OCI-LY3 (cell line): ENCODE measurements at regions not wholly inside any gene's neighbourhood (a gene's known extent, or its start where the extent isn't known, plus 50 kb on each side); places are given as distances from the start of the nearest gene placed in this dataset.

Experiments used
- H2AFZ ChIP-seq: fragments of 200-600, 300-600 bp; shearing (Covaris generic); 2 replicates; pipeline ENCODE4 v1.6.0; 2014; ENCODE audit warnings: antibody characterized with exemption, low read depth, low read length
- H3K27ac ChIP-seq: fragments of 200-600, 300-600 bp; sonication (generic); 2 replicates; pipeline ENCODE4 v1.5.1; 2014; ENCODE audit warnings: mild to moderate bottlenecking, low read length, moderate library complexity, mixed read lengths
- H3K27me3 ChIP-seq: fragments of 200-600, 300-600 bp; sonication (generic); 2 replicates; pipeline ENCODE4 v1.6.1; 2014; ENCODE audit warnings: low read depth, low read length, mixed read lengths
- H3K36me3 ChIP-seq: fragments of 200-600, 300-600 bp; sonication (generic); replicated peaks from 2 replicates; pipeline ENCODE3; 2014; ENCODE audit warnings: low read depth, low read length, mixed read lengths
- H3K4me1 ChIP-seq: fragments of 300-600, 200-600 bp; sonication (generic); 2 replicates; pipeline ENCODE4 v1.6.1; 2014; ENCODE audit warnings: low read length, mixed read lengths
- H3K4me2 ChIP-seq: fragments of 200-600, 300-600 bp; sonication (generic); 2 replicates; pipeline ENCODE4 v1.6.1; 2014; ENCODE audit warnings: low read length, mixed read lengths
- H3K4me3 ChIP-seq: fragments of 300-600, 200-600 bp; sonication (generic); 2 replicates; pipeline ENCODE4 v1.5.1; 2014; ENCODE audit warnings: antibody characterized with exemption, mild to moderate bottlenecking, low read length, moderate library complexity
- H3K79me2 ChIP-seq: fragments of 300-600, 200-600 bp; shearing (Covaris generic); 2 replicates; pipeline ENCODE4 v1.6.1; 2014; ENCODE audit warnings: mild to moderate bottlenecking, low read length, mixed read lengths
- H3K9ac ChIP-seq: fragments of 300-600, 200-600 bp; shearing (Covaris generic); 2 replicates; pipeline ENCODE4 v1.6.0; 2014; ENCODE audit warnings: mild to moderate bottlenecking, low read length, moderate library complexity
- H3K9me3 ChIP-seq: fragments of 200-600, 300-600 bp; shearing (Covaris generic); 2 replicates; pipeline ENCODE4 v1.6.1; 2014; ENCODE audit warnings: low read length, mixed read lengths; ENCODE audit not compliant: insufficient read depth
- H4K20me1 ChIP-seq: fragments of 200-600, 300-600 bp; sonication (generic); 2 replicates; pipeline ENCODE4 v1.6.1; 2016; ENCODE audit warnings: low read length, mixed read lengths; ENCODE audit not compliant: insufficient read depth
- EZH2phosphoT487 ChIP-seq: fragments of 200-600 bp; shearing (Covaris generic); IDR thresholded peaks from 2 replicates; pipeline ENCODE4 v1.6.1; 2018; ENCODE audit warnings: antibody characterized with exemption, mixed run types, low read depth
- TF ChIP-seq, protein P1 (sequence below): fragments of 200-600, 300-600 bp; sonication (generic); IDR thresholded peaks from 2 replicates; pipeline ENCODE4 v1.5.1; 2014; ENCODE audit warnings: antibody characterized with exemption, low read length, low read depth

DNA sequence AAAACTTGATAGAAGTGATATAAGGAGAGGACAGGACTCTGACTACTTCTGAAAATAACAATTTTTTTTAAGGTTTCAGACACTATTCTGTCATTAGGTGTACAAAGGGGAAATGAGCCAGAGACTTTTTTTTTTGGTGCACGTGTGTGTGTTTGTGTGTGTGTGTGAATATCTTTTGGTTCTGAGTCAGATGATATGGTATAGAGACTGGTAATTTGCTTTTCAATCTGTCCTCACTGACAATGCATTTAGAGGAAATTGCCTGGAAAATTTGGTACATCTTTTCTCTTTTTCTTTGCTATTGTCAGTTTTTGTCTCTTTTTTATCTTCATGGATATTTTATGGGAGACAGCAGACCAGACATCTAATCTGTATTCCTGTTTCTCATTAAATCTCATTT is 59.3 kb downstream of the DDIT4L start:
- no peak overlapping the region for H3K27ac ChIP-seq

GRCh38 chr4:100130491-100130890 is 59.8 kb downstream of the DDIT4L start:
- no peak overlapping the region for H3K27ac ChIP-seq
- no peak for TF ChIP-seq EZH2phosphoT487
- TF ChIP-seq, protein P1, sequence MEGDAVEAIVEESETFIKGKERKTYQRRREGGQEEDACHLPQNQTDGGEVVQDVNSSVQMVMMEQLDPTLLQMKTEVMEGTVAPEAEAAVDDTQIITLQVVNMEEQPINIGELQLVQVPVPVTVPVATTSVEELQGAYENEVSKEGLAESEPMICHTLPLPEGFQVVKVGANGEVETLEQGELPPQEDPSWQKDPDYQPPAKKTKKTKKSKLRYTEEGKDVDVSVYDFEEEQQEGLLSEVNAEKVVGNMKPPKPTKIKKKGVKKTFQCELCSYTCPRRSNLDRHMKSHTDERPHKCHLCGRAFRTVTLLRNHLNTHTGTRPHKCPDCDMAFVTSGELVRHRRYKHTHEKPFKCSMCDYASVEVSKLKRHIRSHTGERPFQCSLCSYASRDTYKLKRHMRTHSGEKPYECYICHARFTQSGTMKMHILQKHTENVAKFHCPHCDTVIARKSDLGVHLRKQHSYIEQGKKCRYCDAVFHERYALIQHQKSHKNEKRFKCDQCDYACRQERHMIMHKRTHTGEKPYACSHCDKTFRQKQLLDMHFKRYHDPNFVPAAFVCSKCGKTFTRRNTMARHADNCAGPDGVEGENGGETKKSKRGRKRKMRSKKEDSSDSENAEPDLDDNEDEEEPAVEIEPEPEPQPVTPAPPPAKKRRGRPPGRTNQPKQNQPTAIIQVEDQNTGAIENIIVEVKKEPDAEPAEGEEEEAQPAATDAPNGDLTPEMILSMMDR: no peak
- H3K4me3 ChIP-seq: no peak overlapping the region
- no peaks in the 10 kb centered on the region for H3K4me1 ChIP-seq
- H3K27me3 ChIP-seq: no peaks in the 10 kb centered on the region
- H3K4me2 ChIP-seq: no peak overlapping the region
- H4K20me1 ChIP-seq: no peaks in the 10 kb centered on the region
- no peaks in the 10 kb centered on the region for H3K79me2 ChIP-seq
- no peak overlapping the region for H3K9ac ChIP-seq
- peaks cover 2% of the 10 kb centered on the region; the same call in 1 of the 2 replicates for H3K9me3 ChIP-seq
- no peak overlapping the region for H2AFZ ChIP-seq
- H3K36me3 ChIP-seq: no peaks in the 10 kb centered on the region

More for the DNA sequence above, 59.3 kb downstream of the DDIT4L start:
- H3K9me3 ChIP-seq: no peaks in the 10 kb centered on the region
- H3K4me3 ChIP-seq: no peak overlapping the region
- H3K36me3 ChIP-seq: no peaks in the 10 kb centered on the region
- no peaks in the 10 kb centered on the region for H3K4me1 ChIP-seq
- H3K79me2 ChIP-seq: no peaks in the 10 kb centered on the region
- H2AFZ ChIP-seq: no peak overlapping the region
- H3K27me3 ChIP-seq: no peaks in the 10 kb centered on the region
- no peak for TF ChIP-seq EZH2phosphoT487
- TF ChIP-seq, protein P1: no peak
- no peaks in the 10 kb centered on the region for H4K20me1 ChIP-seq
- no peak overlapping the region for H3K9ac ChIP-seq
- no peak overlapping the region for H3K4me2 ChIP-seq

GRCh38 chr4:100129774-100130173 is 60.5 kb downstream of the DDIT4L start:
- H3K27me3 ChIP-seq: no peaks in the 10 kb centered on the region
- no peaks in the 10 kb centered on the region for H3K4me1 ChIP-seq
- H3K79me2 ChIP-seq: no peaks in the 10 kb centered on the region
- no peak overlapping the region for H3K4me2 ChIP-seq
- no peaks in the 10 kb centered on the region for H4K20me1 ChIP-seq
- no peaks in the 10 kb centered on the region for H3K36me3 ChIP-seq
- H3K9ac ChIP-seq: no peak overlapping the region
- H3K27ac ChIP-seq: no peak overlapping the region
- TF ChIP-seq EZH2phosphoT487: no peak
- TF ChIP-seq, protein P1: no peak
- H2AFZ ChIP-seq: no peak overlapping the region
- peaks cover 9% of the 10 kb centered on the region; the same call in 1 of the 2 replicates for H3K9me3 ChIP-seq
- H3K4me3 ChIP-seq: no peak overlapping the region

DNA sequence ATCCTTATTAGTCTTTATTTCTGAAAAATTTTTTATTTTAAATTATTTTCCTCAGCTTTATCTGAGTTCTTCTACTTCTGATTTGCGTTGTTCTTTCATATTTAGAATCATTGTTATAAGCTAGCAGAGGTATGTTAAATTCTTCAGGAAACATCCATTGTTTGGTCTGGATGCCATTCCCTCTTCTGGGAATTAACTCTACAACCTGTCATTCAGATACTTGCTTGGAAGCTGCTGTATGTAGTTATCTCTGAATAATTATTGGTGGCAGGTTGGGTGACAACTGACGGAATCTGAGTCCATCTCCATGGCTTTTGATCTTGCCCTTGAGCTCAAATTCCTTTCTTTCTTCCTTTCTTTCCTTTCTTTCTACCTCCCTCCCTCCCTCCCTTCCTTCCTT is 61.9 kb downstream of the DDIT4L start:
- H3K36me3 ChIP-seq: no peaks in the 10 kb centered on the region
- TF ChIP-seq, protein P1: no peak
- TF ChIP-seq EZH2phosphoT487: no peak
- peaks cover 17% of the 10 kb centered on the region for H3K9me3 ChIP-seq
- no peak overlapping the region for H2AFZ ChIP-seq
- no peak overlapping the region for H3K4me3 ChIP-seq
- H3K79me2 ChIP-seq: no peaks in the 10 kb centered on the region
- no peaks in the 10 kb centered on the region for H3K4me1 ChIP-seq
- H4K20me1 ChIP-seq: no peaks in the 10 kb centered on the region
- H3K9ac ChIP-seq: no peak overlapping the region
- H3K27me3 ChIP-seq: no peaks in the 10 kb centered on the region
- H3K4me2 ChIP-seq: no peak overlapping the region
- H3K27ac ChIP-seq: no peak overlapping the region
